ENCODE measurements at regions not wholly inside any gene's neighbourhood (a gene's known extent, or its start where the extent isn't known, plus 50 kb on each side); places are given as distances from the start of the nearest gene placed in this dataset.

DNA sequence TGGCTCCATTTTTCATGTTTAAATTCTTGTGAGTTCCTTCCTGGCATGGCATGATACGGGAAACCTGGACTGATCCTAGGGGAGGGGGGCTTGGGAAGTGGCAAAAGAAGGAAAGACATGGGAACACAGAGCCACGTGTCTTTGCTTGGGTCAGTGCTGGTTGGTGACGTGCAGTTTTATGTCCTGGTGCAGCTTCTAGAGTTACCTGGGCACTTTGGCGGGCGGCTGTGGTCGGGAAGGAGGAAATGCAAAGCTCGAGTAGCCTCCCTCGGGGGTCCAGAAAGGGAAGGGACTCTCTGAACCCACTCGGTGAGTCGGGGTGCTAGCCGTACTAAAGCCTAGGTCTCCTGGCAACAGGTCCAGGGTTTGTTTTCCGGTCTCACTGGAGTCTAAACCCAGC, 94.6 kb downstream of the APOB start:
- TF ChIP-seq, protein P1, sequence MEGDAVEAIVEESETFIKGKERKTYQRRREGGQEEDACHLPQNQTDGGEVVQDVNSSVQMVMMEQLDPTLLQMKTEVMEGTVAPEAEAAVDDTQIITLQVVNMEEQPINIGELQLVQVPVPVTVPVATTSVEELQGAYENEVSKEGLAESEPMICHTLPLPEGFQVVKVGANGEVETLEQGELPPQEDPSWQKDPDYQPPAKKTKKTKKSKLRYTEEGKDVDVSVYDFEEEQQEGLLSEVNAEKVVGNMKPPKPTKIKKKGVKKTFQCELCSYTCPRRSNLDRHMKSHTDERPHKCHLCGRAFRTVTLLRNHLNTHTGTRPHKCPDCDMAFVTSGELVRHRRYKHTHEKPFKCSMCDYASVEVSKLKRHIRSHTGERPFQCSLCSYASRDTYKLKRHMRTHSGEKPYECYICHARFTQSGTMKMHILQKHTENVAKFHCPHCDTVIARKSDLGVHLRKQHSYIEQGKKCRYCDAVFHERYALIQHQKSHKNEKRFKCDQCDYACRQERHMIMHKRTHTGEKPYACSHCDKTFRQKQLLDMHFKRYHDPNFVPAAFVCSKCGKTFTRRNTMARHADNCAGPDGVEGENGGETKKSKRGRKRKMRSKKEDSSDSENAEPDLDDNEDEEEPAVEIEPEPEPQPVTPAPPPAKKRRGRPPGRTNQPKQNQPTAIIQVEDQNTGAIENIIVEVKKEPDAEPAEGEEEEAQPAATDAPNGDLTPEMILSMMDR (IDR thresholded peaks at IDR 0.05) = no peak

DNA sequence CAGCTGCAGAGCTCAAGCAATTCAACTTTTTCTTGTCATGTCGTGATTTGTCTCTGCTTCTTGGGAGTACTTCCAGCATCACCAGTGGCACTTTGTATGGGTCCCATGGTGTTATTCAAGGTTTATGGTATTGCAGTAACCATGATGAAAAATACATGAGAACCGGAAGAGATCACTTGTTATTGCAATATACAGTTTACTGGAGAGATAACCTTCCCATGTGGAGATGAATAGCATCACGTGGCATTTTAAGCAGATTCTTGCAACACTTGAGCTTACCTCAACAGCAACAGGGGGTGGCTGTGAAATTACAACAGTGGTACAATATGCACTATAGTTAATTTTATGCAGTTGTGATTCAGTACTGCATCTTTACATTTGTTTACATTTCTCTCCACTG, 97.4 kb downstream of the APOB start:
- TF ChIP-seq, protein P1 (IDR thresholded peaks at IDR 0.05) = no peak

- TF ChIP-seq, protein P1 (IDR thresholded peaks at IDR 0.05) = no peak
Observed at GRCh38 chr2:20942646-20943125, 101.2 kb downstream of the APOB start.

DNA sequence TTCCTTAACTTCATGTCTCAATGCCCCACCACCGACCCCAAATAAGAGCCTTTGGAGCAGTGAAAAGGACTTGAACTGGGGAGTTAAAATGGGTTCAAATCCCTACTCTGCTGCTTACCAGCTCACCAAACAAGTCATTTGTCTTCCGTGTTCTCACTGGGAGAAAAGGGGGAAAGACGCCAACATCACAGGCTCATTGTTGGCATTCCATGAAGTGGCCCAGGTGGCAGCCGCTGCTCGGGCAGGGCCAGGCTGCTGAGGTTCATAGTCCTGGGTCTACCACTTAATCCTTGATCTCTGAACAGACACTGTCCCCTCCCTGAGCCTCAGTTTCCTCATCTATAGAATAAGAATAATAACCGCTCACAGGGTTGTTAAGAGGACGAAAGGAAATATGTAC, 103.0 kb downstream of the APOB start:
- TF ChIP-seq, protein P1 (IDR thresholded peaks at IDR 0.05) = no peak

DNA sequence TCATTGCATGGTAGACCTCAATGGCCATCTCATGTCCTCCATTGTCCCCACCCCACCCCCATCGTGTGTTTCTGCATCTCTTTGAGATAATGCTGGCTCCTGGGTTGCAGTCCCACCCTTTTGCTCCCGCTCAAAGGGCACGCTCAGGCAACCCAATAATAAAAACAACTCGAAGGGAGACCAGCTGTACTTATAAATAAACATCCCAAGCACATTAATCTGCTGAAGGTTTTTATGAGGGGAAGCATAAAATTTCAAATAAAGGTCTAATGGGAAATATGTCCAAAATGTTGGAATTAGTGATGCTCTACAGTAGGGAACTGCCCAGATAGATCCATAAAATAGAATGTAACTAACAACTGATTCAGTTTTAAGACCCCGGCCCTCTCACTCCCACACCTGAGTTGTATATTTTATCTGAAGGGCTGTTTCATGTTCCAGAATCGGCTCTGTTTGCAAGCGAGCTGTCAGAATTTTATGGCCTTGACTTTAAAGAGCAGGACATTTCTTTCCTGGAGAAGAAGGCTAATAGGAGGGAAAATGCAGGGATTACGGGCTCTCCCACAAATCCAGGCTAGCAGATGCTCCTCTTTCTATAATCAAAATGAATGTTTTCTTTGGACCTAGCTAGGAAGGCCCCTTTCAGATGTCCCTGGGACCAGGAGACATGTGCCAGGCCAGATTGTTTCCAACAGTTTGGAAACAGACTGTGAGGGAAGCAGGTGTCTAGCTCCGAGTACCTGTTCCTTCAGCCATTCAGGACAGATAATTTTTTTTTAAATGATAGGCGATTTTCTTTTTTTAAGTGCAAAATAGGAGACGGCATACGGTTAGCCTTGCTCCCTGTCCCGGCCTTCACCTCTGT, 103.7 kb downstream of the APOB start:
- TF ChIP-seq, protein P1 (IDR thresholded peaks at IDR 0.05) = no peak

DNA sequence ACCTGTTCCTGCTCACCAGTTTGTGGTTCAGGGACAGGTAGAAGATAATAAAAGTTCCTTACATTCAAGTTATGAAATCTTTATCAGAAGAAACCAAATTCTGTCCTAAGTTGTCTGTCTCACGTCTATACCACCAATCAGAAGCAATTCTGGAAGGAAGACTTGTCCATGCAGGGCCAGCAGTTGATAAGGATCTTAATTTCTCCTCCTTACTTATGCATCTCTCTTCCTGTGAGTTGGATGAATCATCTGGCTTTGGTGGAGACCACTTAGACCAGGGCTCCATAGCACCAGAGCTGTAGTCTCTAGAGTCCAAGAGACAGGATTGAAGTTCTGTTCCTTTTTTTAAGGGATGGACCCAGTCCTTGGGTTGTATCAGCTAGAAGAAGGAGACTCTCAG, 106.5 kb downstream of the APOB start:
- TF ChIP-seq, protein P1 (IDR thresholded peaks at IDR 0.05) = no peak

DNA sequence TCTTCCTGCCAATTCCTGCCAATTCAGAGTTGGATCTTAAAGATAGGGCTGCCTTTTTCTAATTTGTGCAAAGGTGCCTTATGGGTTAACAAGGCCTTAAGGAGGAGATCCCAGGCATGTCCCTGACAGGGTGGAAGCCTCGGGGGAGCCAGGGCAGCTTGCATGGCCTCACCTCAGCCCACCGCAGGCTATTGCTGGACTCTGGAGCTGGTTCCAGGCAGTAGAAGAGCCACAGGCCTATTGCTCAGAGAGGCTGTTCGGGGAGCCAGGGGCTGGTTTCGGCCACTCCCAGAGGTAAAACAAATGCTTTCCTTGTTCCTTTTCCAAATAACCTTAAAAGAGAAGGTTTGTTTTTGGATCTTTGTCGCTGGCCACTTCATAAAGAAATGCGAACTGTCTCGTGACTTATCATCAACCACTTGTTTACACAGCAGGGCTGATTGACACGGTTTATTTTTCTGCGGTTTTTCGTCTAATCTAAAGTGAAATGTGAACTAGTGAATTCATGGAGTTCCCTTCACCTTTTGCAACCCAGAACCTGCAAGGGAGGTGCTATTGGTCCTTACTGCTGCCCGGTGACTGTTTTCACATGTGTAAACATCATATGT, 108.6 kb downstream of the APOB start:
- TF ChIP-seq, protein P1 (IDR thresholded peaks at IDR 0.05) = no peak
